DMS 273 treated with DMSO at 0.1 percent for 48 hours (cell line): ENCODE measurements at regions not wholly inside any gene's neighbourhood (a gene's known extent, or its start where the extent isn't known, plus 50 kb on each side); places are given as distances from the start of the nearest gene placed in this dataset.

Experiments used
- DNase-seq: peaks from one replicate; lab custom pipeline; 2025; lab: John Stamatoyannopoulos, UW

DNA sequence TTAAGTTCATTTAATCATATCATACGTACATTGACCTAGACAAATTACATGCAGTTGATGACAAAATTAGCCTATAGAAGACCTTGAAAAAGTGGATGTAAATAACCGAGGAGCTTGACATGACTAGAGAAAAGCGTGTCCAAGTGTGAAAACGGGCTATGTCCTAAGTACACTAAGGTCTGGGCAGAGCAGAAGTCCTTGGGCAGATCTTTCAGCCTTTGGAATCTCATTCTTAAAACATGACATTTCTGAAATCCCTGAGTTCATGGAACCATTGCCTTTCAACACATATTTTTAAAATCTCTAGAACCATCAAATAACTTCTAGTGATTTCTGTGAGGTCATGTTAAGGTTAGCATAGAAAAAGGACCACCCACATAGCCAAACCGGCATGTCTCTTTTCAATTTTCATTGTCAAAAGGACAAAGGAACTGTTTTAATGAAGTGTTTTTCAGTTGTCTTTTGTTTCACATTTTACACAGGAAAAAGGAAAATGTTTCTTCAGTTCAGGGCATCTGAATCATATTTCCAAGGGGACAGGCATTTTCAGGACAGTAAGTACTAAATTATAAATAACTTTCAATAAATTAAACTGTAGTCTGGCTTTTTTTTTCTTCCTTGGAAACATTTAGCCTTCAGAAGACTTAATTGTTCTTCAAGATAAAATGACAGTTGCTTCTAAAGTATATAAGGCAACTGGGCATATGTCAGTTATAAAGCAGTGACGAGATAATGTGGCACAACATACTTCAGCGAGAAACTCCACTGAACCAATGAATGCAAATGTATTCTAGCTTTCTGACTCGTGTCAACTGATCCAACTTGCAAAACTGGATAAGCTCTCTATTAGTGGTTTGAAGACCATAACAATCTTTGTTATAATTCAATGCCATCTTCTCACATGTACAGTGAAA lies 416.8 kb downstream of the NFIB start:
- DNase-seq, result no peak

DNA sequence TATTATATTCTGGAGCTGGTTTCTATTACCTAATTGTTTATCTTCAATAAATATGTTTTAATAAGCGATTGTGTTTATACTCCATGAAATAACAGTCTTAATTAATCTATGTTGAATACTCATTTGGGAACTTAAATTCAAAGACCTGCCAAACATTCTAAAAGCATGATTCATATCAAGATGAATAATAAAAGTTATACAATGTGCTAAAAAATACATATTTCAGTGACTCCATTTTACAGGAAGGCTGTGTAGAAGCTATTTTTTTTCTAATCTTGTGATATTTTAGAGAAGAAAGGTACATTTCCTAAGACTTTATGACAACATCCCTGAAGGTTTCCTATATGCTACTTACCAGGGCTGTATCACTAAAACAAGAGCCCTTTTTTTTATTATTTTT lies 417.9 kb downstream of the NFIB start:
- DNase-seq, result no peak

DNA sequence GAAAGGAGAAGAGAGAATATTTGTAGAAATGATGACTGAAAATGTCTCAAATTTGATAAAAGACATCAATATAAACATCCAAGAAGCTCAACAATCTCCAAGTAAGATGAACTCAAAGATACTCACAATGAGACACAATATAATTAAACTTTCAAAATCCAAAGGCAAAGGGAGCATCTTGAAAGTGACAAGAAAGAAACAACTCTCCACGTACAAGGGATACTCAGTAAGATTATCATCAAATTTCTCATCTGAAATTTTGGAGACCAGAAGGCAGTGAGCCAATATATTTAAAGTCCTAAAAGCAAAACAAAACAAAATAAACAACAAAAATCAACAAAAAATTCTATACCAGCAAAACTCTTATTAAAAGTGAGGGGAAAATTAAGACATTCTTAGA lies 428.7 kb downstream of the NFIB start:
- no peak for DNase-seq

DNA sequence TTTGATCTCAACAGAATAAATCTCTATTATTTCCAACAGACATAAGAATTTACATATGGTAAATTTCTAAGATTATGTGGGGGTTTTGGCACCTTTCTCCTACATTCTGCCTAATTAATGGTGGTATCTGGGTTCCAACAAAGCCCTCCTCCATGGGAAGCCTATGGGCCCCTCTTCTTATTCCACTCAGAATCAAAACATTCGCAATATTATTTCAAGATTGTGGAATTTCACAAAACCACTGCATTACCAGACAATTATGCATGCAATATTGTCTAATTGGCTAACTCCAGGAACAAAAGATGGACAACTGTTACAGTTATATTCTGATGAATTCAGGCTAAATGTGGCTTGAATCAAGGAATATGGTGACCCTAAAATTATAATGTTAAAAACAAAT lies 434.0 kb downstream of the NFIB start:
- DNase-seq, result no peak

DNA sequence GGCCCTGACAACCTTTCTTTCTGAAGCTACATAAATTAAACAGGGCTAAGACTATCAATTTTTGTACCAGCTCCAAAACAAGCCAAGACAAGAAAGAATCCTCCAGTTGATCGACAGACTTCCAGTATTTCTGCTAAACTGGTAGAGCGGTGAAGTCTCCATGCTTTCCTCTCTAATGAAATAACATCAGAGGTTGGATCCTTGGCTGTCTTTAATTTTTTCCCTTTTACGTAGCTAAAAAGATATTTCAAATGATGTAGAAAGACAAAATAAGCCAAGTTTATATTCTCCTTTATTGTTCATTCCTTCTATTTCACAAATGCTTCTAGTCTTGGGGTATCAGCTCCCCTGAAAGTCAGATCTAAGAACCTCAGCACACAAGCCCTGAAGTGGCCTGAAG lies 434.9 kb downstream of the NFIB start:
- no peak for DNase-seq

DNA sequence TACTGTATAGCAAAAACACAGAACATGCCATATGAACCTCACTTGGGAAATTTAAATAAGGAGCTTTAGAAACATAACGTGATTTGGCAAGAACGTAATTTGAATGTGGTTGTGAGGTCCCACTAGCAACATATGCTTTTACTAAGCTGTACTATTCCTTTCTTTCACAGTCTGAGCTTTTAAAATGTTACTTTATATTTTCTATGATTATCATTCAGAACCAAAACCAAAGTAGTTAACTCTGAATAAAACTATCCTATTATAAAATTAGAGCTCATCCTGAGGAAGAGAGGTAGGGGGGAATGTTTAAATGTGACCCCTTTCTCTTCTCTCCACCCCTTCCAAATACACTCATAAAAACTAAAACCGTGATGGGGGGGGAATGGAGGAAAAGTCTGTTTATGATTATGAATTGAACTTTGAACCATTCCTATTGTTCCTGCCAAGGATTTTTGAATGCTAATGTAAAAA lies 435.7 kb downstream of the NFIB start:
- DNase-seq, result no peak

DNA sequence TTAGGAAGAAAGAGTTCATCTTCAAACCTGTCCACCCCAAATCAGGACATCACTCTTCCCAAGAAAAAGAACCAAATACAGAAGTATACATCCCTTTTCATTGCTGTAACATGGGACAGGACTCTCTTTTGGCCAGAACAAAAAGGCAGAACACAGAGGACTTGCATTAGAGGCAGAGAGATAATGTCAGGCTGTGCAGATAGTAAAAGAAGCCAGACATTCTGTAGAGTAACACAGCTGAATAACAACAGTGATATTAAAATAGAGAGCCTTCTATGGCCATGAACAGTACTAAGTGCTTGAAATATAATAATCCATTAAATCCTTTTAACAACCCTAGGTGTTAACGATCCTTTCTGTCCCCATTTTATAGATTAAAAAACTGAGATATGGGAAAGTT lies 437.2 kb downstream of the NFIB start:
- no peak for DNase-seq

DNA sequence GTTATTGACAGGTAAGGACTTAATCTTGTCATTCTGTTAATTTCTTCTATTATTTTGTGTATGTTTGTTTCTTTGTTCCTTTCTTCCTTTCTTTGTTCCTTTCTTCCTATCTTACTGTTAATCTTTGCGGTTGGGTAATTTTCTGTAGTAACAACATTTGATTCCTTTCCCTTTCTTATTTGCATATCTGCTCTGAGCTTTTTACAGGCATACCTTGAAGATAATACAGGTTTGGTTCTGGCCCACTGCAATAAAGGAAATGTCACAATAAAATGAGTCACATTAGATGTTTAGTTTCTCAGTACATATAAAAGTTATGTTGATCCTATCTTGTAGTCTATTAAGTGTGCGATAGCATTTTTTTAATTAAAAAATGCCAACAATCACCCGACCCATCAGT lies 440.7 kb downstream of the NFIB start:
- no peak for DNase-seq

DNA sequence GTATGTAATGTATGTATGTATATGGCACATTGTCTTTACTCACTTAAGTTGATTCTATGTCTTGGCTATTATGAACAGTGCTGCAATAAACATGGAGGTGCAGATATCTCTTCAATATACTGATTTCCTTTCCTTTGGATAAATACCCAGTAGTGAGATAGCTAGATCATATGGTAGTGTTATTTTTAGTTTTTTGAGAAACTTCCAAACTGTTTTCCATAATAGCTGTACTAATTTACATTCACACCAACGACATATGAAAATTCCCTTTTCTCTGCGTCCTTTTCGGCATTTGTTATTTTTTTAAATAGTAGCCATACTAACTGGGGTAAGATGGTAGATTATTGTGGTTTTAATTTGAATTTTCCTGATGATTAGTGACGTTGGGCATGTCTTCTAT lies 445.6 kb downstream of the NFIB start:
- no peak for DNase-seq

DNA sequence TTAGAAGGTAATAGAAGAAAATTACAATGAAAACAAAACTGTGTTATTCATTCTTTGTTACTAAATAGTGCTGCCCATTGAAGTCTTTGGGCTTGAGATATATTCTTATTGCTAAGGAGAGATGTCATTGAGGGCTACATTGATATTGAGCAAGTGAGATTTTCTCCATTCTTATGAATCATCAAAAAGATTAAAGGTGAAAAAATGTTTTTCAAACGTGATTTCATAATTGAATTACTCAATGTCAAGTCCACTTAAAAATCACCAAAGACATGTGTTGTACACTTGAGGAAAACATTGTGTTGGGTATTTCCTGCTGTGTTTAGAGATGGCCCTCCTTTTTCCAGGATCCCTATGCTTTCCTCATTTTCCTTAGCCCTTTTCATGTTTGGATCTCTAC lies 448.1 kb downstream of the NFIB start:
- DNase-seq, result no peak

DNA sequence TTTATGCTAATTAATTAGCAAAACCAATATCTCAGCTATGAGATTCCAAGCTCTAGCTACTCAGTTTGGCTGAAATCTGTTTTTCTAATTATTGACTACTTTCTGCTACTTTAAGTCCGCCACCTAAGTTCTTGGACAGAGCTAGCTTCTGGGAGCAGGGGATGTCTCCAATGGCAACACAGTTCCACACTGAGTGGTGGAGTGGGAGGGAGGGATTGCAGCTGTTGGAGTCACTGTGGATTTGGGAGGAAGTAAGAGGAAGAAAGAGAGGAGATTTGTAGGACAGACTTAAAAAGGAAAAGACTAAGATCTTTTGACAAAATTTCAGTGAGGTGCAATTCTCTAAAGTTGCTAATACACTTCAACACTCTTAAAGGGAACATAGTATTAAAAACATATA lies 450.8 kb downstream of the NFIB start:
- no peak for DNase-seq

DNA sequence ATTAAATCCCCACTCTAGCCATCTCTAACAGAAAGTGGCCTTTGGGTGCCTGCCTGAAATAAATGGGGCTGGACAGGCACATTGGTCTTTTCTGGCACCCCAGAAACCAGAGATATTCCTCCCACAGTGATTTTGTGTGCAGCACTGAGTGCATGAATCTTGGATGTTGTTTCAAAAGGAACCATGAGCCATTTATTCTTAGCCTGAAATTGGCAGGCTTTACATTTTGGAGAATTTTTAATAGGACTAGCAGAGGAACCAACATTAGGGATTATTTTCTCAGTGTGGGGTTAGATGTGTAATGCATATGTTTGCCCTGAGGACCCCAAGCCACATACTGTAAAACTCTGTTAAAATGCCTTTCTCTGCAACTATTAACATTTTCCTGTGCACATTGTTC lies 451.3 kb downstream of the NFIB start:
- no peak for DNase-seq

DNA sequence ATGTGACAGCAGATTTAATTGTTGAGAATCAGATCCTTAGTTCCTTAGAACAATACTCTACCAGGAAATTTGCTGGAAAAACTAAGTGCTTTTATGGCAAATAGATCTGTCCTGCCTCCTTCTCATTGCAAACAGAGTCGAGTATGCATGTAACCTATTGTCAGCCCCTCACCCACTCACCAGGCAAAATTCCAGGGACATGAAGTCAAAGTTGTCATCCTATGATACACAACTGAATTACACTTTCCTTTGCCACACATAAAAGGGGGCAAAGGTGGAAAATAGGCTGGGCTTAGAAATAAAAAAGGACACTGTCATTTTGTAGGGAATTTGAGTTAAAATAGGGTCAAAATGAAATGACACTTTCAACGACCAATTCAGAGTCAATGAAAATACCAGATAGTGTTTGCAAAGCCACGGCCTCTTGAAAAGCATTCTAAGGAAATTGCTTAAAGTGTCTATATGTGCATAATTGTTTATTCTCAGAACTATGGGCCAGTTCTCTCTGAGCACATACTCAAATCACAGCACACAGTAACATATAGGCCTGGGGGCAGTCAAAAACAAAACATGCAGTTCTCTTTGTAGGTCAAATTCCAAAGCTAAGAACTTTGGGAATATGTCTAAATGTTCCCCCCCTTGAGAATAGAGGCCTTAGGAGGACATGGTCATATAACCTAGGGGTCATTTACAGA lies 452.8 kb downstream of the NFIB start:
- DNase-seq, result no peak

DNA sequence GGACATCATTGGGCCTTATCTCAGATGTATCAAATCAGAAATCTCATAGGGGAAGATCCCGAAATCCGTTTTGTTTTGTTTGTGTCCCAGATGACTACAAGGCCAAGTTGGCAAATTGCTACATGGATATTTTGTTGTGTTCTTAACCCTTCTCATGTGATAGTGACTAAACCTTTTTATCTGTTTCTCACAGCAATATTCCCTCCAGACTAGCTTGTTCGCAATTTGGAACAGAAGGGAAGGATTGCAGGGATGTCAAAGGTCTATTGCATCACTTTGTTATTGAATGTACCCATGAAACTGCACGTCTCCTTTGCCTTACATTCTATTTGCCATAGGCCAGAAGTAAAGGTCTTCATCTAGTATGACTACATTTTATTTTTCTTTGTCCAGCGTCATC lies 453.9 kb downstream of the NFIB start:
- DNase-seq, result no peak

DNA sequence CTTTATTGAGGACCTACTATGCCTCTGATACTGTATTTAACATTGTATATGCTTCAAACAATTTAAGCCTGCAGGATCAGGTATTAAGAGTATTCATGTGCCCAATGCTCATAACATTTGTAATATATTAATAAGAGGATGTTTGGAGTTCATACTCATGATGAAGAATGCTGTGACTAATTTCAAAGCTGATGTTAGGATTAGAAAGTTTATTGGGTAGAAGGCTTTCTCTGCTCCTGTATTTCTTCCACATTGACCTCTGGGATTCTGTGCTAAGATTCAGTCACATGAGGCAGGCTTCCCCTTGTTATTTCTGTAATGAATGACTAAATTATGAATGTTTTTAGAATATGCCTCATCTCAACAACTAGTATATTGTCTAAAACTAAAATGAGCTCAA lies 456.4 kb downstream of the NFIB start:
- no peak for DNase-seq

DNA sequence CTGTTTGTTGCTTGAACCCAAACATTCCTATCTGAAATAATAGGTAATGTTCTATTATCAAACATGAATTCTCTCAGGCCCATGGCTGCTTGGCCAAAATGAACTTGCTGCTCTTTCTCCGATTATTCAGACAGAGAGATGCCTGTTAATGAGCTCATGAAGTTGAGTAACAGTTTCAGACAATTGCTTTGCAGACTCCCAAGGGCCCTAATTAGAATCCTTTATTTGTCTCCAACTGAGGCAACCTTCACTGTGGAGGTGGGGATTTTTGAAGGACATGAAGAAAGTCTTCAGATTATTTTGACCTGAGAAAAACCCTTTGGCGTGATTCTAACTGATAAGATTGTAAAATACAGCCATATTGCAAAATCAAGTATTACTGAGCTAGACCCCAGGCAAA lies 466.7 kb downstream of the NFIB start:
- no peak for DNase-seq

DNA sequence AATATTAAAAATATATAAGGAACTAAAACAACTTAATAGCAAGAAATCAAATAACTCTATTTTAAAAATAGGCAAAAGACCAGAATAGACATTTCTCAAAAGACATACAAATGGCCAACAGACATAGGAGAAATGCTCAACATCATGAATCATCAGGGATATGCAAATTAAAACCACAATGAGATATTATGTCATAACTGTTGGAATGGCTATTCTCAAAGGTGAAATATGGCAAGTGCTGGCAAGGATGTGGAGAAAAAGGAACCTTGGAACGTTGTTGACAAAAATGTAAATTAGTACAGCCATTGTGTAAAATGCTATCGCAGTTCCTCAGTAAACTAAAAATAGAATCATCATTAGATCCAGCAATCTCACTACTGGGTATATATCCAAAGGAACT lies 468.5 kb downstream of the NFIB start:
- DNase-seq, result no peak

DNA sequence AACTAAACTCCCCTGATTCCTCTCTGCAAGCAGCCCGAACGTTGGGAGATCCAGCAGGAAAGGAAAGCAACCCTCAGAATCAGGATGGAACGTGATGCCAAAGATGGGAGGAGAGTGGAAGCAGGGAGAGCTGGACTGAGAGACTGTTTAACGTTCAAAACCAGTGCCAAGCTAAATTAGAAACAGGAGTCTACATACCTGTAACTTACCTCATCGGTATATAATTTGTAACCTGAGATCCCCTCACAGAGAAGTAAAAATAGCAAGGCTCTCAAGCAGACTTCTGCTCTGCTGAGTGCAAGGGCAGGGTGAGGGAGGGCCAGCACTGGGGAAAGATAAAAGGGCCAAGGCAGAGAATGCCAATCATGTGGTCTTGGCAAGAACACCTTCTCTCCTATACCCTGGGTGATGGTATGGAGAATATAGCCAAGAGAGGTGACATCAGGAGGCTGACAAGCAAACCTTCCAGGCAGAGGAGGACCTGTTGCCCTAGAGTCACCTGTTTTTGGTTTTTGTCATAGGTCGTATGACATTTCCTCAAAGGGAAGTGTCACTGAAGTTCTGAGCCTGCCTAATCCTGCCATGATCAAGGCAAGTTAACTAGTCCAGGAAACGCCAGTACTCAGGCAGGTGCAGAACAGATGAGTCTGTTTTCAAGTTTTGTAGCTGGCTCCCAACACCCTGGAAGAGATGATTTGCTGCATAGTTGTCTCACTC lies 472.0 kb downstream of the NFIB start:
- DNase-seq, result no peak

DNA sequence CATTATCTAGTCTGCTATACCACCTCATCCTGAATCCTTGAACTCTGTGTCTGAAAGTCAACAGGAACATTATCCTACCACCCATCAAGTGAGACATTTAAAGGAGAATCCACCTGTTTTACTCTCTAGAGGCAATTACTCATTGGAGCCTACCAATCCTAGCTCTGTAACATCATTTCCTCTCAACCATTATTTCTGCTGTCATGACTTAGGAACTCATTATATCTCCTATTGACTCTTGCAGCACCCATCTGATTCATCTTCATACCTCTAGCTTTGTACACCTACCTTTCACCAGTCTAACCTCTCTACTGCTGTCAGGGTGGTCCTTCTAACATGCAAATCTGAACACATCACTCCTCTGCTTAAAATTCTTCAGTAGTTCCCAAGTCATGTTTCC lies 481.5 kb downstream of the NFIB start:
- no peak for DNase-seq

DNA sequence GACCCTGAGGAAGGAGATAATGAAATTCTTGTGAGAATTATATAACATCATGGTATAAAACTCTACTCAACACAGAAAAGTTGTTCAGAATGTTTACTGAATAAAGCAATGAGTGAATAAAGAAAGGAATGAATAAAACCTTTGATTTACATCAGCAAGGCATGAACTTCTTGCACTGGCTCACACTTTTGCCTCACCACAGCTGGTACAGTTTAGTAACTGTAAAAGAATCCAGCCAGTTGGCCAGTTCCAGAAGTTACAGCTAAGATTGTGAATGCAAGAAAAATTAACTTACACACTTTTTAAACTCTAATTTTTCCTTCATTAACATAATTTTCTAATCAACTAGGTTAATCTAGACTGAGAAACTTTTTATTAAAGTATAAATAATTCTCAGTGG lies 490.9 kb downstream of the NFIB start:
- DNase-seq, result no peak

DNA sequence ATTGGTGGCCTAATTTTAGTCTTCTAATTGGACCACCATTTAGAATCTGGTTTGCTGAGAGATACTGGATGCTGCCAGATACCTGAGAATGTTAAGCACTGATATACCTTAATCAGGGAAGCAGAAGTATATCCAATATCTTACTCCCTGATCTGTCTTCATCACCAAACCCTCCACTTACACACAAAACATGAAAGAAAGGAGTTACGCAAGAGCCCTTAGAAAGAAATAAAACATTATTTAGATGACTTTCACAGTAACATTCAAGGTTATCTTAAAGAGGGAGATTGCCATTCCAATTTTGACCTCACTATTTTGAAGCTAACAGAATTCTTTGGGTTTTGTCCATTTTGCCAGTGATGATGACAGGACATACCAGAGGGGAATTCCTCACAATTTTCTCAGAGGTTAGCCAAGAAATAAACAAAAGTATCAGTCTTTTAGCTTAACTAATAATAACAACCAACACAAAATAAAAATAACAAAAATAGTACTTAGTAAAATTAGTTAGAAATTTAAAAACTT lies 496.1 kb downstream of the NFIB start:
- DNase-seq, result no peak

DNA sequence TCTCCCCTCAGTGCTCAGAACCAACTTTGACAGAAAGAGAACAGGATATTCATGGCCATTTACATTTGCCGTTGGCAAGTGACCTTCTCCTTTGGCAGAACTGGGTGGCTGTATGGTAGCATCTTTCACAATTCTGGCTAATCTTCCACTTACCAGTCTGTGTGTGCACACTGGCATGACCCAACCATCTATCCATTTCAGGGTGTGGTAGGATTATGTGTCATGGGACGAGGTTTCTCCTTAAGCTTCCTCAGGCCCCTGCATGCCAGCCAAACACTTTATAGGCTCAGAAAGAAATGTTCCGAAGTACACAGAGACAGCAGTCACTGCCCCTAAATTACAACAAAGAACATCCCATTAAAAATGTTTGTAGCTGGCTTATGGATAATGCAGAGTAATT lies 497.1 kb downstream of the NFIB start:
- DNase-seq, result no peak
